ENCODE measurements at regions not wholly inside any gene's neighbourhood (a gene's known extent, or its start where the extent isn't known, plus 50 kb on each side); places are given as distances from the start of the nearest gene placed in this dataset.

- TF ChIP-seq CTCF (IDR thresholded peaks at IDR 0.05) = no peak
- TF ChIP-seq POLR2A (IDR thresholded peaks at IDR 0.05) = no peak
These were observed 725.9 kb downstream of the TUSC7 start for GRCh38 chr3:117435506-117435905.

Measured in lower leg skin (tissue), 3 donors.